Stimulated activated CD8-positive, alpha-beta memory T cell treated with anti-CD3 and anti-CD28 coated beads, Interleukin-15, amount 100 ng/mL, for 4 hours (primary cell): ENCODE measurements at regions not wholly inside any gene's neighbourhood (a gene's known extent, or its start where the extent isn't known, plus 50 kb on each side); places are given as distances from the start of the nearest gene placed in this dataset.

Source experiments
- DNase-seq, 2 donors: peaks; one replicate each; pipeline ENCODE4 v3.0.0-alpha.2; 2020; ENCODE audit warnings: low read depth in 2 of 2

DNA sequence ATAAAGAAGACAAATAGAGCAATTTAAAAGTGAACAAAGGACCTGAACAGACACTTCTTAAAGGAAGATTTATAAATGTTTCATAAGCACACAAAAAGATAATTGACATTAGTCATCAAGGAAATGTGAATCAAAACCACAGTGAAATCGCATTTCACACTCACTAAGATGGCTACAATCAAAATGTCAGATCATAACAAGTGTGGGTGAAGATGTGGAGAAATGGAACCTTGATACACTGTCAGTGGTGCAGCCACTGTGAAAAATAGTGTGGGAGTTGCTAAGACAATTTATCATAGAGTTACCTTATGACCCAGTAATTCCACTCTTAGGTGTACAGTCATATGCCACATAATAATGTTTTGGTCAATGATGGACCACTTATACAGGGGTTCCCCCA is 54.5 kb upstream of the HTR4 start:
- no peak for DNase-seq

DNA sequence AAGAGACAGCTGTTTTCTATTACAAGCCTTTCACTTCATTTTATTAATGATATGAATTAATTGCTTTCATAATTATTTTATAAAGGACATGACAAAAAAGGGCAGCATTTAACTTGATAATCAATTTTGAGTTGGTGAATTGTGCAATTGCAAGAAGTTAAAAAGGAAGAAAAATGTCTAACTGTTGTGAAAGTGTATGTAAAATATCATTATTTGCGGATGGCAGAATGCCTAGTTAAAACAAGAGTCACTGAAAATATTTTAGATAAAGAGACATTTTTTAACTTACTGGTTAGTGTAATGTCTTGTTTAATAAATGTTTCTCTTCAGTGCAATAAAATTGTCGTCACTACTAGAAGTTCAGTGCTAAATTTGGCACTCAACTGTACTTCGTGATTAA is 57.6 kb upstream of the HTR4 start:
- no peak for DNase-seq

DNA sequence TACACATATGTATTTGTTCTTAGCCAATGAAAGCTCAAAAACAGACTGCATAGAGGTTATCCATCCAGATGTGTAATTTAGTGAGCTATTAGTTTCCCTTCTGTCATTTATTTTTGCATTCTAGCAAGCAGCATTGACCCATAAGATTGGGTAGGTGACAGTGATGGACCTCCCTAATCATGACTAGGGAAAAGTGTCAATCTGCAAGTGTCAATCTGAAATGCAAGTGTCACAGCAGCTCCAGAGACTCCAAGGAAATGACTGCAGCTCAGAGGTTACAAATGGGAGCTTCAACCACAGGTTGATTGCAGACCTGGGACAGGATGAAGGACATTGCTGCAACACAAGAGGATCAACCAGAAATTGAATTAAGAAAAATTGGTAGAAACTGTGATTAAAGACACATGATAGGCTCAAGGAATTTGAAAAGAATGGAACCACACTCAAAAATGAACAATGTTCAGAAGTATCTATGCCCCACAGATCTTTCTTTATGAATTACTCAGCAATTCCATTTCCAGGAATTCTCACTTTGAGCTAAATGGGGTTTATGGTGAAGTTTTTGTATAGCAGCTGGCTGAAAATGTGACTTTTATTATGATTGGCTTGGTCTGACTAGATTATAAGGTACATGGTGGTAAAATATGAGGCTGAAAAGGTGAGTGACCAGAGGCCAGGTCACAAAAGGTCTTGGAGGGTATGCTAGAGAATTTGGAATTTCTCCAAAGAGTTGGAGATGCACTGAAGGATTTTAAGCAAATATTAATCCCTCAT is 59.6 kb upstream of the HTR4 start:
- DNase-seq = no peak

DNA sequence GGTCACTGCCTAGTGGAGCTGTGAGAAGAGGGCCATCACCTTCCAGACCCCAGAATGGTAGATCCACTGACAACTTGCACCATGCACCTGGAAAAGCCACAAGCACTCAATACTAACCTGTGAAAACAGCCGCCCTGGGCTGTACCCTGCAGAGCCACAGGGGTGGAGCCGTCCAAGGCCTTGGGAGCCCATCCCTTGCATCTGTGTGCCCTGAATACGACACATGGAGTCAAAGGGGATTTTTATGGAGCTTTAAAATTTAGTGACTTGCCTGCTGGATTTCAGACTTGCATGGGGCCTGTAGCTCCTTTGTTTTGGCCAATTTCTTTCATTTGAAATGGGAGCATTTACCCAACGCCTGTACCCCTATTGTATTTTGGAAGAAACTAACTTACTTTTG is 62.4 kb upstream of the HTR4 start:
- DNase-seq = no peak

DNA sequence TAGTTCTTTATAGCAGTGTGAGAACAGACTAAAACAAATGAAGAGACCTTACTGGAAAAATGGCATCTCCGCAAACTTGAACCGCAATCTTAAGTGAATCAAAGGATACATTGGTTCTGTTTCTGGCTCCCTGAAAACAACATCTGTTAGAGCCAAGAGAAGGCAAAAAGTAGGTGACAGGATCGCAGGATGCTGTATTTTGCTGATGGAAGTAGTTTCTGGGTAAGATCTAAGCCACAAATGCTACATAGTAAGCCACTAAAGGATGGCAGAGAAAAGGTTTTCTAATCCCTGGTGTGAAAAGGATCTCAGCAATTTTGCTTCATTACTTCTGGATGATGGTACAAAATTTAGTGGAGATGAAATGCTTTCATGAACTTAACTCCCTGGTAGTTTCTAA is 63.3 kb upstream of the HTR4 start:
- no peak for DNase-seq

DNA sequence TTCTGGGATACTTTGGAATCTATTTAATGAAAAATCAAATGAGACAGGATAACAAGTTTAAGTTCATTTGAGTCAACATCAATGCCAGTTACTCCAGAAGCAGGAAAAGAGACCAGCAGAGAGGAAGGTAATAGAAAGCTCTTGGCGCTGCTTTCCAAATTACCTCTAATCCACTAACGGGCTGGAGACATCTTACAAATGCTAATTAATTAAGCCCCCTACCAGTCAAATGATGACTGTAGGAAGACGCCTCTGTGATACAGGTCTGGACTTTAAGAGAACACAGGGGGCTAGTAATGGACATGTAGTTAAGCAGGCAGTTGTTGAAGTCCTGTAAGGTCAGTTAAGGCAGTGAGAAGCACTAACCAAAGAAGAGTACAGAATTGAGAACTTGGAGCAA is 65.3 kb upstream of the HTR4 start:
- DNase-seq = no peak

DNA sequence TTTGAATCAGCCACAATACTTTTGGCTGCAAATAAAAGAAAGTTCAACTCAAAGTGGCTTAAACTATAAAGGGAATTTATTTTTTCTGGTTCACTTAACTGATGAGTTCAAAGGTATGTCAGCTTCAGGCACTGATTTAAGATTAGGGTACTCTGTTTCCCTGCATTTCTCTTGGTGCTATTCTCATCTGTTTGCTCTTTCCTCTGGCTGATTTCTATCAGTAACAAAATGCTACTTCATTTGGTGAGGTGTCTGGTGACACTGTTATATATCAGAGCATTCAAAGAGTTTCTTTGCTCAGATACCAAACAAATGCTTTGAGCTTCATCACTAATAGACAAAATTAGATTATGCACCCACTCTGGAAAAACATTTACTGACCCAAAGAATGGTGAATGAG is 65.9 kb upstream of the HTR4 start:
- no peak for DNase-seq

DNA sequence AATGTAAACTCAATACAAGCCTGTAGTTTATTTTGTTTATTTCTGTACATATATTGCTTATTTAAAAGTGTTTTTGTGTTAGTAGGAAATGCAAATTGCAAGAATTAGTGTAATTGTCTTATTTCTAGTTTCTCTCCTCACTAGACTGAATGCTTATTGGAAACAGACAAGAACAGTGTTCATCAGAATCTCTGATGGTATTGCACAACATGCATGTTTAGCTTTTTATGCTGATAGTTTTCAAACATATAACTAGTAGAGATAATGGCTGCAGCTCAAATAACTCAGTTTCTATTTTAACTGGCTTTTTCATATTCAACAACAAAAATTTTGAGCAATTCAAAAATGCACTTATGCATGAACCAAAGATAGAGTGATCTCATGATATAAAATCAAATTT is 68.8 kb upstream of the HTR4 start:
- DNase-seq = no peak

DNA sequence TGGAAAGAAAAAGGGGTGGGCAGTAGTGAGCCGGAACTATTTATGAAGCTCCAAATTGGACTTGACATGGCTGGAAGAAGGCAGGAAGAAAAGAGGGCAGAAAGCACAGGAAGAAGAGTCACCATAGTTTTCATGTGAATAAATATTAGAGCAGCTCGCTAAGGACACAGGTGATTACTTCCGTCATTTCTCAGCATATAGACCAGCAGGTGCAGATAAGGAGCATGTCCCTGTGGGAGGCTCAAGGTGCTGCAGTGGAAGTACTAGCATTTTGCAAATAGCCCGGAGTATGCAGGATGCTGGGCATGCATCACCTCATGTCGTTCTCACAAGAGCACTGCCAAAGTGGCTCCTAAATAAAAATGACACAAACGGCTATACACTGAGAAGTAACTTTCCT is 71.3 kb upstream of the HTR4 start:
- DNase-seq = no peak

DNA sequence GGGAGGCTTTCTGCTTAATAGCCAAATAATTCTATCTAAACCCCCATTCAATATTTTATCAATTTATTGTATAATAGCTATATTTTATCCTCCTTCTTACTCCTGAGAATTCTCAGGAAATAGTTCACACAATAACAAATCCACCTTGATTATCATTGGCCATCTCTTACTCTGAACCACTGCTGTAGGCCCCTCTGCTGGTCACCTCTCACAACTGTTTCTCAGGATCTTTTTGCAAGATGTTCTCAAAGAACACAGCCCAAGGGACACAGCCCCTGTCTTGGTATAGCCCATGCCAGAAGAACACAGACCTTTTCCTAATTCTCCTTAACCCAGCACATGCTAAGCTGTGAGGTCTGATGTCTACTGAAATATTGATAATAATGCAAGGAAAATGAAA is 74.9 kb upstream of the HTR4 start:
- DNase-seq = no peak

DNA sequence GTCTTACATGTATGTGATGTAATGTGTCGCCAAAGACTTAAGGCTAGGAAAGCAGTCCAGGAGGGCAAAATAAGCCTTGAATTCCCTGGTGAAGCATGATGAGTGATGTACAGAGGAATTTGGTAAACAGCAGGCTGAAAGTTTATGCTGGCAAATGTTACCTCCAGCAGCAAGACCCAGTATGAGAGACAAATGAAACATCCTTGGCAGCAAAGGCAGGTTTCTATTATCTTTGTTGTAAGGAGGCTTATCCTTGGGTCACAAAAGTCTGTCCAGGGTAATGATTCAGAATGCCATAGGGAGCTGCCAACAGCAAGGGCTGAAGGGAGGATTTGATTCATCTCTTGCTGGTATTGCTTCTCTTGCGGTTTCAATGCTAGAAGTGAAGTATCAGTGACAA is 75.9 kb upstream of the HTR4 start:
- DNase-seq = no peak

DNA sequence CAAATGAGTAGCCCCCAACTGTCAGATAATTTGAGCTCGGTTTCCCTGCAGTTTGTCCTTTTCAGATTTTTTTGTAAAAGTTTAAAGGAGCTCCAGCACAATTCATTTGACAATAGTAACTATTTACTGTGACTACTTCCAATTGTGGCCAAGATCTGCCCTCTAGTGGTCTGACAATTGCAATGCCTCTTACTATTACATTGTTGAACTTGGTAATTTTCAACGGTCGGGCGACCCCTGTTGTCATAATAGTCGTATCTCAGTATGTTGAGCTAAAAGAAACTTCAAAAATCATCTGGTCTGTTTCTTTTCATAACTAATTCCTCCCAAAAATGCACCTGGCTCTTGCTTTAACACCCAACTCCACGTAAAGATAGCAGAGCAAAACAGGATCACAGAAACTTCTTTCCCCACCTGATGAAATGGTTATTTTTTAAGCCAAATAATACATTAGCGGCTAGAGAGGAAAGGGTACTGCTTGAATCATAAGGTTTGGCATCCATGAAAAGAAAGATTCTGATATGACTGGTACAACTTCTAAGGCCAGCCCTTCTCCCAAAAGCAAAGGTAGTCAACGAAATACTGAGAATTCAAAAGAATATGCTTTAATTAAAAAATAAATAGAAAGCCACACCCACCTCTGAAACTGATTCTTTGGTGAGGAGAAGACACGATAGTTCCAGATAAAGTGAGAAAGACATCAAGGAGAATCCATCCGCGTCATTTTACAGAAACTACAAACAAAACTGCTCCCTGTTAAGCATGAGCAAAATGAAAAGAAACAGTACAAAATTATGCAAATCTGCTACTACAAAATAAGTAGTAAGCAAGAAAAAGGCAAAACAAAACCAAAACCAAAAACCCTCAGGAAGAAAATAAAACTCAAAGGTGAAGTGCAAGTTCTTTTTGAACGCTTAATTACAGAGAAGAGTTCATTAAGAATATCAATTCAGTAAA is 76.9 kb upstream of the HTR4 start:
- DNase-seq = peak in 1 of 2 donors; percentile 39

DNA sequence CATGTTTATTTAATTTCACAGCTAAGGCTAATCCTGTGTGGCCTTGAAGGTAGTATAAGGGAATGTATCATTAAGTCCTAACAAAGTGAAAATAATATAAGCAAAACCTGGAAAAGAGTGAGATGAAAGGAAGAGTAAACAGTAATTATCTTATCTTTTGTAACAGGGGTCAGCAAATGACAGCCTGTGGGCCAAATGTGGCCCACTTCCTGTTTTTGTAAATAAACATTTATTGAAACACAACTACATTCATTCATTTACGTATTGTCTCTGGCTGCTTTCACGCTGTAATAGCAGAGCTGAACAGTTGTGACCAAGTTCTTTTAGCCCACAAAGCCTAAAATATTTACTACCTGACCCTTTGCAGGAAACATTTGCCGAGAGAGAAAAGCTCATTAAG is 78.4 kb upstream of the HTR4 start:
- no peak for DNase-seq

DNA sequence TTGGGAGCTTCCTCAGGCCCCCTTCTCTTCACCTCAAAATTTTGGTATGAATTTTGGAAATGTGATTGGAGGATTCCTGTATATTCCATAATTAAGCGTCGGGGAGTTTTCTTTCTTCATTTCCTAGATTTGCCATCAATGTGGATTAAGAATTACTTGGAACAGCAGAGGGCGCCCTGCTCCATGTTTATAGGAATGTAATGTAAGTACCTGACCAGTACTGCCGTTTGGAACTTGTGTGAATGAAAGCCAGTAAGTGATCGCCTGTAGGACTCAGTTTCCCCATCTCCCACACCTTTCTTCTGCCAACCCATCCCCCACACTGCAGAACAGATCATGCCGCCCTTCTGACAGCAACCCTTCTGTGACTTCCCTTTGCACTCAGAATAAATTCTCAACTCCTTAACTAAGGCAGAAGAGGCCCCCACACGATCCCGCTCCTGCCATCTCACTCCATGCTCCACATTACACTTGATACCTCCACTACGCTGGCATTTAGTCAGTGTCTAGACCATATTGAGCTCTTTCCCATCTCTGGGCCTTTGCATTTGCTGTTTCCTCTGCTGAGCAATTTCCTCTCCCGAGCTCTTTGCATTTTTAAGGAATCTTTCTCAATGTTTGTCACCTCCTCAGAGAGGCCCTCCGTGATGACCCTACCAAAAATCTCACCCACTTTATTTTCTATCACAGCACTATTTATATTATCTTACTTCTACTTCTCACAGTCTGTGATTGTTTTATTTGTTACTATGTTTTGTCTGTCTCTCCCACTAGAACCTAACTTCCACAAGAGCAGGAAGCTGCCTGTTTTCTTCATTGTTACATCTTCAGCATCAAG is 79.5 kb upstream of the HTR4 start:
- peak in 1 of 2 donors; percentile 42 for DNase-seq

DNA sequence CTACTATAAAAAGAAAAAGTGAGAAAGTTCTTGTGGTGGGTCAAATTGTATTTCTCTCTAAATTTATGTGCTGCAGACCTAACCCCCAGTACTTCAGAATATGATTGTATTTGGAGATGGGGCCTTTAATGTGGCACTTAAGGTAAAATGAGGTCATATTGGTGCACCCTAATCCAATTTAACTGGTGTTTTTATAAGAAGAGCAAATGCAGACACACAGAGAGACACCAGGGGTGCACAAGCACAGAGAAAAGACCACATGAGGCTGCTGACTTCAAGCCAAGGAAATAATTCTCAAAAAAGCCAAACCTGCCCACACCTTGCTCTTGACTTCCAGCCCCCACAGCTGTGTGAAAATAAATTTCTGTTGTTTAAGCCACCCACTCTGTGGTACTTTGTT is 80.2 kb upstream of the HTR4 start:
- DNase-seq = no peak

DNA sequence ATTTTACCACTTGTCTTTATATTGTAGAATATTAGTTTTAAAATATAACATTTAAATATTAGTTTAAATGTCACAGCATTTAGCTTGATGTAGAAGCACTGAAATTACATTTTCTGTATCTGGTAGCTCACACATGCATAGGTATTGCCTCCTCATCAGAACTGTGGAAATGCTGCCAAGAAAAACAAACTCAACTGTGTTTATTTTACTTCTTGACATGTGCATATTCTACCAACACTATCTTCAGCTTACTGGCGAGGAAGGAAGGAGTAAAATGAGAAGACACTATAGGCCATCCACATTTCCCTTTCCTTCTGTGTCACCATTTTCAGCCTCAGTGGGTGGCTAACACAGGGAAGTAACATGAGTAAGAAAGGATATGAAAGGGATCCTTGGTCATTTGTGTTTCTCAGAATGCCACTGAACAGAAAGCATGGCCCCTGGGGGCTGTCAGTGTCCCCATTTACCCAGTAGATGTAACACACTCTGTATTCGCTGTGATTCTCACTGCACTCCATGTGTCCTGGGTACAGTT is 81.0 kb upstream of the HTR4 start:
- DNase-seq = no peak

DNA sequence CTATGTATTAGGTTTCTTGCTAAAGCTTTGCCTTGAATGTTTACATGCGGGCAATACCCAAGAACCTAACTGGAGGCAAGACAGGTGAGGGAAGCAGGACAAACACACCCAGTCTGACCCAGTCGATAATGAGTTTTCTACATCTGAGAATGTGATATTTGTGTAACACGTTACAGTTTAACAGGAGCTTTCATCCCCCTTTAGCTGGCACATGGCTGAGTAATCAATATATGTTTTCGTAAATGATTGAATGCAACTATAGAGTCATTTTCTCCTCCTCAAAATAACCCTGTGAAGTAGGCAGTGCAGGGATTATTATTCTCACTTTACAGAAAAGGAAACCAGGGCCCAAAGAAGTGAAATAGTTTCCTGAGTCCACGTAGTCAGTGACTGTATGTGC is 84.7 kb upstream of the HTR4 start:
- DNase-seq = no peak

DNA sequence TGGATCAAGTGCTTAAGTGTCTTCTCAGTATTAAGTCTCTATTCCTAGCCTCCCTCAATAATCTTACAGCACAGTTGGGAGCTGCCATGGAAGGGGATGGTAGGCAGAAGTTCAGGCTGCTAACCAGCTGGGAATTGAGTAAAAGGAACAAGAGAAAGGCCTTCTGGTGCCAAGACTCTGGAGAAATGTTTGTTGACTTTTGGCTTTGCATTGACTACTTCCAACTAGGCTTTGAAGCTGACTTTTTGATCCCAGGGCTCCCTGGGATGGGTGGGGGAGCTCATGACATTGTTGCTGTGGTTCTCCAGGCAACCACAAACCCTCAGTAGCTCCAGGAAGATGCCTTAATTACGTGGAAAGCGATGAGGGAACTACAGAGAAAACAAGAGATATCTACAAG is 85.2 kb upstream of the HTR4 start:
- no peak for DNase-seq

DNA sequence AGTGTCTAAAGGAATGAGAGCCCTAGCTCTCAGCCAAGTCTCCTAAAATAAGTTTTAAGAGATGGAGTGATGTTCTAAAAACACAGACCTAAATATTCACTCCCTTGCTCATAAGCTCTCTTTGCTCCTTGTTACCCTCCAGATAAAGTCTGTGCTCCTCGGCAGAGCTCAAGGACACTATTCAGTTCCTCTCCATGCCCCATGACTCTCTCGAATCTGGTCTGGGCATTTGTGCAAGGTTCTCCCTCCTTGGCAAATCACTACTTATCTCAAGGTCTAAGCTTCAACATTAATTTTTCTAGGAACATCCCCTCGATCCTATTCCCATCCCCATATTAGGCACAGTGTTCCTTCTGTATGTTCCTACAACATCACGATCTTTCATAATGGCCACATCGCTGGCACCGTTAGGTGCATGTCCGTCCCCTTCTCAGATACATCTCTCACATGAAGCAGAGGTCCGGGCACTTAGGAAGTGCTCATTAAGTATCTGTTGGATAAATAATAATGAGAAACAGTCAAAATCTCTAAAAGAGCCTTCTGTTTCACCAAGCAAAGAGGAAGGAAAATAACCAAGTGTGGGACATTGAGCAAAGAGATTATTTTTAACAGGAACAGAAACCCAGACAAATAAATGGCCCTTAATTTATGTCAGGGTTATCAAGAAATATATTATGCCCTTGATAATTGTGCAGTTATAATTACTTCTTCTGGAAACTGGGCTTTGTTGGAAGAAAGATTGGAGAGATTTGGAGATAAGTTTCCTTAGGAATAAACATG is 85.9 kb upstream of the HTR4 start:
- DNase-seq = no peak

DNA sequence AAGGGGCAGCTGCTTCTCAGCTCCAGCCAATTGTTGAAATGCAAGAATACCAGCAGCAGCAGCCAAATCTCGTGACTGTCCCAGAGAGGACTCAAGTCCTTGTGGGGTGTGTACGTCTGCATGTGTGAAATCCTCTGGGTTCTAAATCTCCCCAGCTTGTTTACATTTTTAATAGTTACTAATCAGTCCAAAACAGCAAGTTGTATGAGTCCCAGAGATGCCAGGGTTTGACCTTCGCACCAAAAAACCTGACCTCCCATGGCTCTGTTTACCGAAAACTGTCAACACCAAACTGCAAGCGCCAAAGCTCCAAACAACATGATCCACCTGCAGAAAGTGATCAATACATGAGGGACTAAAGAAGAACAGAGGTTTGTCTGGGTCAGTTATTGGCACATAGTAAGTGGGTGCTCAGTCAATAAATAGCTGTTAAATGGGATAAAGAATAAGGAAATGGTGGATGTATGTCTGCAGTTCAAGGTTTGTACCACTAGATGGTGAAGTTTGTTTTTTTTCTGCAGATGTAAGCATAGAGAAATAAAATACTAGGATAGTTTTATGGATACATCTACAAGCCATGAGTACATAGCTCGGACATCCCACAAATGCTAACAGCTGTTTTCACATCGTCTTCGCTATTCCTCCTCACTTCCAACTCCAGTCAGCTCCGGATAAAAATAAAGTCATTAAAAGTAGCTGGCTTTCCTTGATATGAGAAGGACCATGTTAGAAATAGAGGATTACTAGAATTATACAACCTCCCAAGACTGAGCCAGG is 85.3 kb upstream of the ADRB2 start:
- DNase-seq = no peak
